GM21367 (cell line): ENCODE measurements at regions not wholly inside any gene's neighbourhood (a gene's known extent, or its start where the extent isn't known, plus 50 kb on each side); places are given as distances from the start of the nearest gene placed in this dataset.
"Not testable (repeated sequence)": the region's sequence is repeated elsewhere in the genome, so short reads cannot be mapped to it uniquely, and the experiment has no call there.

Source experiments
- ATAC-seq: cut with Tn5 transposase; IDR thresholded peaks from one replicate; pipeline ENCODE4 v1.9.1; 2021; ENCODE audit not compliant: unreplicated experiment

- ATAC-seq = no peak
Observed at GRCh38 chr10:86579883-86580520, 58.4 kb upstream of the WAPL start.

DNA sequence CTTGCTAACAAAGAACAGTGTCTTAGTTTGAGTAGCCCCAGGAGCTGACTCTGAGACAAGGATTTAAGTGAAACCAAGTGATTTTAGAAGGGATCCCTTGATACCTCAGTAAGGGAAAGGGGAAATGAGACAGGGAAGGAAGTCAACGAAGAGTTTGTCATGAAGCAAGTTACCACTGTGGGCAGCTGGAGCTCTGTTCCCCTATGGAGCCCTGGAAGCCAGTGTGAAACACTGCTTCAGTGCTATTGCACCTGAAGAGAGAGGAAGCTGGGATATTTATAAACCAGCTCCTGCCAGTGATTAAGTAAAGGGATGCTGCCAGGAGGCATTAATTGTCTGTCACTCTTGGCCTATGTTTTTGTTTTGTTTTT lies 58.9 kb upstream of the WAPL start:
- ATAC-seq = no peak

DNA sequence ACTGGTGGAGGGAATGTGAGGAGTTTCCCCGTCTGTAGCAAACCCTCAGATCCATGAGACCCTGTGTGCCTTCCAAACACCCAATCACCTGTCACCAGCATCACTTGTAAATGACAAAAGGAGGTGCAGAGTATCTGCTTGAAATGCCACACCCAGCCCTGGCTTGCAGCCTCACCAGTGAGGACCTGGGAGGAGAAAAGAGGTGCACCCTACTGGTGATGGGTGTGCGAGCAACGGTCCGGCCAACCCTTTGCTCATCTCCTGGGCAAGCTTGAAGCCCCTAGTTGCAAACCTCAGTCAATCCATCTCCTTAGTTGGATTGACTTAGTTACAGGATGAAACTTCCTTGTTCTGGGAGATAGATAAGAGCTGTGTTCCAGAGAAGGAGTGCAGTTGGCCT lies 62.4 kb upstream of the WAPL start:
- peak; percentile 63 for ATAC-seq

GRCh38 chr10:86585037-86585929 lies 63.7 kb upstream of the WAPL start:
- ATAC-seq = peak; percentile 75

DNA sequence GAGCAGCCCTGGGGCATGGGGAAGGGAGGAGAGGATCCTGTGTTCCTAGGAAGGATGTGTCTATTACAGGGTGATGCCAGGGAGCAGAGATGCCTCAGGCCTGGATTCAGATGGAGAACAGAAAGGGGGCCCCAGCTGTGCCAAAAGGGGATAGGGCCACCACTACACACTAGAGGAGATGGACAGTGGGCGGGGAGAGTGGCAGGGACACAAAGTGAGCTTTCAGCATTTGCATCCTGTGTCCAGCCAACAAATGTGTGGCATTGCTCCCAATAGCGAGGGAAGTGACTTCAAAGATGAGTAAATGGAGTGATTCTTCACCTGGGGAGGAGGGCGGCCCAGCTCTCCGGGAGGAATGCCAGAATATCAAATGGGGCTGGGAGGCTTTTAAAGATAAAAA lies 64.9 kb upstream of the WAPL start:
- ATAC-seq = no peak

GRCh38 chr10:86588781-86589180 lies 65.6 kb upstream of the OPN4 start:
- ATAC-seq = not testable (repeated sequence)

DNA sequence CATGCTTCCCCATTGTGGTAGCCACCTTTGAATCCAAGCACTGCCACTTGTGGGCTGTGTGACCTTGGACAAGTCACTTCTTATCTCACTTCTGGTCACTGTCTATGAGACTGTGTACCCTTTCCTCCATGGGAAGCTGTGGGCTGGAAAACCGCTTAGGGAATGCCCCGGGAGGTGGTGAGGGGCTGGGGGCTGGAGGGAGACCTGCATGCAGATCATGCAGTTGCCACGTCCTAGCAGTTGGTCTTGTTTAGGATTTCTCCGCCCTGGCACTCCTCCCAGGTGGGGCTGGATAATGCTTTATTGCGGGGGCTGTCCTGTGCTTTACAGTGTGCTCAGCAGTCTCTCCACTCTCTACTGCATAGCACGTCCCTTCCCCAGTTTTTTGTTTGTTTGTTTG lies 62.9 kb upstream of the OPN4 start:
- ATAC-seq = no peak

DNA sequence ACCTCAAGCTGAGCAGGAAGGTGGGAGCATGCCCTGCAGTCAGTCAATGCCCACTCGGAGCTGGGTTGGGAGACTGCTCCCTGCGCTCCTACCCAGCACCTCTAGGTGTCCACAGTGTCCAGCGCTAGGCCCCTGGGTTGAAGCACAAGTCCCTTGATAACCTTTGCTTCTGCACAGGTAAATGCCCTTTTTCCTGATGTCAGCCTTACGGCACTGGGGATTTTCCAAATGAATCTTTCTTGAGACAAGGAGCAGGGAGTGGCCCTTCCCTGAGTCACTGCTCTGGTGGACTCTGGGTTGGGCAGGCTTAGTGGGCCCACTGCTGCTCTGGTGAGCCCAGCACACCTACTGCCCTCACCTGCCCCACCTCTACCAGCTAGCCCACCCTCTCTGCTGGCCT lies 61.9 kb upstream of the OPN4 start:
- ATAC-seq = no peak

DNA sequence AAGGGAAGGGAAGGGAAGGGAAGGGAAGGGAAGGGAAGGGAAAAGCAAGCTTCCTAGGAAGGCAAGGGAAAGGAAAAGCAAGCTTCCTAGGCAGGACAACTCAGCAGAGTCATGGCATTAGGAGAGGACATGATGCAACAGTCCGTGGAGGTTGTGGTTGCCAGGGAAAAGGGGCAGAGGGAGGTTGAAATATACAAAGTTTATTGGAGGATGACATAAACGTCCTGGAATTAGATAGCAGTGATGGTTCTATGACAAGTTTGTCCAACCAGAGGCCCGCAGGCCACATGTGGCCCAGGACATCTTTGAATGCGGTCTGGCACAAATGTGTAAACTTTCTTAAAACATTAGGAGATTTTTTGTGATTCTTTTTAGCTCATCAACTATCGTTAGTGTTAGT lies 59.8 kb upstream of the OPN4 start:
- no peak for ATAC-seq

DNA sequence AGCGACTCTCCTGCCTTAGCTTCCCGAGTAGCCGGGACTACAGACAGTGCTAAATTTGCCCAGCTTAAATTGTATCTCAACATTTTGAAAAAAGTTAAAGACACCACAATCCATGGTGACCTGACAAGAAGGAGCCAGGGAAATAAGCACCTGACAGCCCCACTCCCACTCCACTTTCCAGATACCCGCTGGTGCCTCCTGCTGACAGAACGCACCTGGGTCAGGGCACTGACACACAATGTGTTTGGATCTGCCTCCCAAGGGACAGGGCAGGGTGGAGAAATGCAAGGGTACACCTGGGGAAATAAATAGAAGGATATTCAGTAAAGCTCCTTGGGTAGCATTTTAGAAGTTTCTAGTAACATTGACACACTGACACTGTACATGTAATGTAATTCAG lies 58.9 kb upstream of the OPN4 start:
- ATAC-seq = no peak

DNA sequence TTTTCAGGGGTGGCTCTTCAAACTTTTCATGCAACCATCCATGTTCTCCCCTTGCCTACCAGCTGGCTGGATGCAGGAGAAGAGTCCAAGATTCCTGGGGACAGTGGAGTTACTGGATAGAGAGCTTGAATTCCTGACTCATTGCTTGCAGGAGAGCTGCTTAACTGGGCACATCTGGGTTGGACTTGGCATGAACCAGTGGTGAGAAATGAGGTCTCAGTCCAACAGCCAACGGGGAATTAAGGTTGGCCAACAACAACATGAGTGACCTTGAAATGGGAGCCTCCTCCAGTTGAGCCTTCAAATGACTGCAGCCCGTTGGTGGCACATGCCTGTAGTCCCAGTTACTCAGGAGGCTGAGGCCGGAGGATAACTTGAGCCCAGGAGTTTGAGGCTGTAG lies 58.1 kb upstream of the OPN4 start:
- ATAC-seq = no peak

GRCh38 chr10:86597306-86597705 lies 57.0 kb upstream of the OPN4 start:
- no peak for ATAC-seq

DNA sequence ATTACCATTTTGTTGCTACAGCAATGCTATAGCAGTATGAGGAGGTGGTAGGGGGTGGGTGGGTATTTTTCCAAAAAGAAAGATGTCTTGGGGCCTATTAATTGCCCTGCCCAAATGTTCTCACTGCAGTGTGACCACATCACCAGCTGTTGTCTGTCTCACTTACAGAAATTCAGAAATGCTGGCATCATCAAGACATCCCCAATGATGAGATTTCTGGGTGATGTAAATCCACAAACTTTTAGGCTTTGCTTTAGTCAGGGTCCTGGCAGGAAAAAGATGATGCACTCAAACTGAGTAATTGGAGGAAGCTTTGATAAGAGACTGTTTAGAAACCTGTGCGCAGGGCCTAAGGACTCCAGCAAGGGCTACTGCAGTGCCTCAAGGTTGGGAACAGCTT lies 56.2 kb upstream of the OPN4 start:
- ATAC-seq = no peak

- ATAC-seq = no peak
Observed at GRCh38 chr10:86599041-86599440, 55.3 kb upstream of the OPN4 start.

DNA sequence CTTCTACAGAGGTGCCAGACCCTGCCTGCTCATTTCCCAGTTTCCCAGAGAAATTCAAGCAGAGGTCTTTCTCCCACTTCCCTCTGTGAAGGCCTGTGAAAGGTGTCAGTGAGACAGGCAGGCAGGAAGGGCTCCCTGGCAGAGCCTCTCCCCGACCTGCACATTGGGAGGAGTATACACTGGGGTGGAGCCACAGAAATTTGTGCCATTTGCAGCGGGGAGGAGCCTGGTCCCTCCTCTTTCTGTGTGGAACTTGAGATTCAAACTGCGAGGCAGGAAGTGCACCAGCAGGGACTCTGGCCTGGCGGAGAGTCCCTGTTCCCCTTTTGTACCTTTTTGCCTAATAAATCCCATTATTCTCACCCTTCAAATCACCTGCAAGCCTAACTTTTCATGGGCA lies 54.6 kb upstream of the OPN4 start:
- peak; percentile 92 for ATAC-seq

- ATAC-seq = no peak
Observed at GRCh38 chr10:86600296-86600695, 54.1 kb upstream of the OPN4 start.

GRCh38 chr10:86601956-86602602 lies 52.3 kb upstream of the OPN4 start:
- ATAC-seq = no peak

GRCh38 chr10:86603256-86603655 lies 51.1 kb upstream of the OPN4 start:
- no peak for ATAC-seq
